Peyer's patch (tissue), 4 donors: ENCODE measurements at regions not wholly inside any gene's neighbourhood (a gene's known extent, or its start where the extent isn't known, plus 50 kb on each side); places are given as distances from the start of the nearest gene placed in this dataset.

Experiments
- DNase-seq, 3 donors: peaks; one replicate each; pipeline ENCODE4 v3.0.0-alpha.2; 2017 to 2019
- H3K27ac ChIP-seq, 4 donors: fragments of 200-600 bp; sonication (generic); one replicate each; pipeline ENCODE4 v1.5.1; 2016 to 2019
- H3K27me3 ChIP-seq, 2 donors: fragments of 200-600 bp; sonication (generic); one replicate each; pipeline ENCODE4 v1.5.1; 2019
- H3K36me3 ChIP-seq, 3 donors: fragments of 200-600 bp; sonication (generic); one replicate each; pipeline ENCODE4 v1.5.1; 2016 to 2019
- H3K4me1 ChIP-seq, 4 donors: fragments of 200-600 bp; sonication (generic); one replicate each; pipeline ENCODE4 v1.5.1; 2016 to 2019
- H3K4me3 ChIP-seq, 4 donors: fragments of 200-600 bp; sonication (generic); 1 replicate in 3 of 4; 2 replicates in 1 of 4; pipeline ENCODE4 v1.5.1; 2016 to 2019; ENCODE audit warnings: mild to moderate bottlenecking in 1 of 4
- H3K9me3 ChIP-seq, 4 donors: fragments of 200-600 bp; sonication (generic); one replicate each; pipeline ENCODE4 v1.5.1; 2016 to 2019; ENCODE audit warnings: mild to moderate bottlenecking in 1 of 4
- CTCF ChIP-seq, 6 experiments: fragments of 450-650 bp in 4 of 6; fragments of 200-600 bp in 2 of 6; sonication (generic) in 1 of 6; IDR thresholded peaks; one replicate each; pipeline ENCODE4 v1.5.1; 2017 to 2019; ENCODE audit warnings: antibody characterized with exemption in 6 of 6, mild to moderate bottlenecking in 3 of 6, moderate library complexity in 1 of 6
- POLR2A ChIP-seq, 2 donors: fragments of 450-650 bp; IDR thresholded peaks; one replicate each; pipeline ENCODE4 v1.5.1; 2017; ENCODE audit warnings: antibody characterized with exemption in 2 of 2, mild to moderate bottlenecking in 2 of 2, moderate library complexity in 2 of 2

- Histone ChIP-seq H3K27me3 (no peaks in the 10 kb centered on the region), H3K27ac (no peak overlapping the region), H3K9me3 (no peaks in the 10 kb centered on the region), H3K4me3 (no peak overlapping the region), H3K36me3 (no peaks in the 10 kb centered on the region), H3K4me1 (no peaks in the 10 kb centered on the region)
- DNase-seq, result no peak
- TF ChIP-seq CTCF (IDR thresholded peaks at IDR 0.05) (no peak), POLR2A (IDR thresholded peaks at IDR 0.05) (no peak)
These were observed 123.6 kb upstream of the KCNJ6 start for GRCh38 chr21:38039841-38040240.

- Histone ChIP-seq H3K36me3 (no peaks in the 10 kb centered on the region), H3K27ac (no peak overlapping the region), H3K4me3 (no peak overlapping the region), H3K4me1 (no peaks in the 10 kb centered on the region), H3K27me3 (no peaks in the 10 kb centered on the region), H3K9me3 (no peaks in the 10 kb centered on the region)
- no peak for TF ChIP-seq CTCF (IDR thresholded peaks at IDR 0.05)
- no peak for TF ChIP-seq POLR2A (IDR thresholded peaks at IDR 0.05)
- DNase-seq, result no peak
These were observed 125.2 kb upstream of the KCNJ6 start for GRCh38 chr21:38041493-38041892.

- no peak for DNase-seq
- no peaks in the 10 kb centered on the region for H3K4me1 ChIP-seq
- H3K27ac ChIP-seq, result no peak overlapping the region
- H3K27me3 ChIP-seq, result no peaks in the 10 kb centered on the region
- TF ChIP-seq CTCF (IDR thresholded peaks at IDR 0.05), result no peak
- no peak for TF ChIP-seq POLR2A (IDR thresholded peaks at IDR 0.05)
- H3K4me3 ChIP-seq, result no peak overlapping the region
- no peaks in the 10 kb centered on the region for H3K9me3 ChIP-seq
- H3K36me3 ChIP-seq, result no peaks in the 10 kb centered on the region
These were observed 126.0 kb upstream of the KCNJ6 start for GRCh38 chr21:38042246-38042645.

GRCh38 chr21:38048167-38048566 is 131.9 kb upstream of the KCNJ6 start:
- DNase-seq, result no peak
- no peak for TF ChIP-seq CTCF (IDR thresholded peaks at IDR 0.05)
- no peak for TF ChIP-seq POLR2A (IDR thresholded peaks at IDR 0.05)
- H3K4me3 ChIP-seq, result no peak overlapping the region
- no peaks in the 10 kb centered on the region for H3K9me3 ChIP-seq
- H3K4me1 ChIP-seq, result no peaks in the 10 kb centered on the region
- no peaks in the 10 kb centered on the region for H3K27me3 ChIP-seq
- H3K27ac ChIP-seq, result no peak overlapping the region
- H3K36me3 ChIP-seq, result no peaks in the 10 kb centered on the region

- no peaks in the 10 kb centered on the region for H3K4me1 ChIP-seq
- H3K9me3 ChIP-seq, result no peaks in the 10 kb centered on the region
- H3K4me3 ChIP-seq, result no peak overlapping the region
- H3K27me3 ChIP-seq, result no peaks in the 10 kb centered on the region
- TF ChIP-seq CTCF (IDR thresholded peaks at IDR 0.05) (no peak), POLR2A (IDR thresholded peaks at IDR 0.05) (no peak)
- DNase-seq, result no peak
- H3K27ac ChIP-seq, result no peak overlapping the region
- no peaks in the 10 kb centered on the region for H3K36me3 ChIP-seq
These were observed 138.1 kb upstream of the KCNJ6 start for GRCh38 chr21:38054334-38054733.

GRCh38 chr21:38056481-38056880 is 140.2 kb upstream of the KCNJ6 start:
- no peaks in the 10 kb centered on the region for H3K4me1 ChIP-seq
- DNase-seq, result no peak
- H3K27ac ChIP-seq, result no peak overlapping the region
- H3K36me3 ChIP-seq, result no peaks in the 10 kb centered on the region
- no peaks in the 10 kb centered on the region for H3K9me3 ChIP-seq
- H3K27me3 ChIP-seq, result no peaks in the 10 kb centered on the region
- TF ChIP-seq CTCF (IDR thresholded peaks at IDR 0.05) (no peak), POLR2A (IDR thresholded peaks at IDR 0.05) (no peak)
- H3K4me3 ChIP-seq, result no peak overlapping the region
